ENCODE measurements at regions not wholly inside any gene's neighbourhood (a gene's known extent, or its start where the extent isn't known, plus 50 kb on each side); places are given as distances from the start of the nearest gene placed in this dataset.

GRCh38 chr12:59260202-59260601 is 335.6 kb upstream of the SLC16A7 start:
- TF ChIP-seq CTCF (conservative IDR thresholded peaks at IDR 0.05), result no peak
- TF ChIP-seq EZH2 (IDR thresholded peaks at IDR 0.05; ENCODE audit: low read depth), result no peak
